GM10248 (cell line): ENCODE measurements at regions not wholly inside any gene's neighbourhood (a gene's known extent, or its start where the extent isn't known, plus 50 kb on each side); places are given as distances from the start of the nearest gene placed in this dataset.

Source experiments
- CTCF ChIA-PET: fragments of 300-600 bp; sonication (Branson Sonifier 250); formaldehyde crosslinking; extraction: SDS; loops from one replicate; lab custom pipeline; 2021; ENCODE audit warnings: antibody characterized with exemption; lab: Yijun Ruan, JAX
- POLR2A ChIA-PET: fragments of 350-650 bp; sonication (Branson Sonifier 250); formaldehyde crosslinking; extraction: SDS; loops from one replicate; lab custom pipeline; 2020; ENCODE audit warnings: antibody characterized with exemption; lab: Yijun Ruan, JAX
- DNase-seq: peaks from one replicate; pipeline ENCODE4 v3.0.0; 2012; ENCODE audit errors: extremely low spot score
- CTCF ChIP-seq: IDR thresholded peaks from 2 replicates; pipeline ENCODE4 v1.5.1; 2012; ENCODE audit warnings: mild to moderate bottlenecking, low read depth; ENCODE audit errors: extremely low read depth, missing control alignments, control extremely low read depth

DNA sequence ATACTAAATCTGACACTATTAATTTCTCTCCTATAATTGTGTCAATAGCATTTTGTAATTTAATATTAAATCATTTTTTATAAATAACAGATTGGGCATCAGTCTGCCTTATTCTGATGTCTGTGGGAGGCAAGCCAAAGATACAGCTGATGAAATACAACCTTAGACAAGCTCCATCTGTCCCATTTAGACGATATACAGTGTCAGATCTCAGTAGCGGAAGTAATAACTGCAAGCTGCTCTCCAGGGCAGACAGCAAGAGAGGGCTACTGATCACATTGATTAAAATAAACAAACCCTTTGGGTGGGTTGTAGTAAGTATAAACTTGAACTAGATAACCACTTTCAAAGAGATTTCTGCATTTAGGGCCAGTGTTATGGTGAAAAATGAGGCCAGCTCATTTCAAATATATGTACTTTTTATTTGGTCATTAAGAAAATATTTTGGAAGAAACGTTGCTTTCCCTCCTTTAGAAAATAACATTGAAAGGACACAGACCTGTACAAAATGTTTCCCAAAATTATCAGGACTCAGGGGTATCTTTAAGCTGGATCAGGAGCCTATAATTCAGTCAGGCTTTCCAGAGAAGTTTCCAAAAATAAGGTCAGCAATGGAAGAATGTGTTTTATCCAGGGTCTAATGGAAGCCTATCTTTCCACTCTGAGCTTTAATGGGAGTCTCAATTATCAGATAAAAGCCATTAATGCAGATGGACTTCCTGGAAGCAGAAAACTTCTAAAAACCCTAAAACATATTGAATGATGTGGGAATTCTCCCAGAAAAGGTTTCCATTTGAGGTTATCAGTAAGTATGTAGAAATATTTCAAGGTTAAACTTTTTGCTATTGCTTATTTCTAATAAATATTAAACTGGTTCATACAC lies 1028.8 kb upstream of the IGFBP7 start:
- ChIA-PET POLR2A (no interaction called here), CTCF (interaction anchor here (1.5 to 1.6 kb wide), 2 partner anchors 11 to 24 kb away, joined by 4 to 5 read pairs; no protein-coding TSS in a partner anchor)
- no peak for DNase-seq
- TF ChIP-seq CTCF = no peak

- ChIA-PET POLR2A (no interaction called here), CTCF (interaction anchor here (1.2 to 1.5 kb wide), 2 partner anchors 9 to 21 kb away, joined by 3 read pairs; no protein-coding TSS in a partner anchor)
- no peak for TF ChIP-seq CTCF
- DNase-seq = no peak
These were observed 1026.4 kb upstream of the IGFBP7 start for GRCh38 chr4:58136604-58137003.

- CTCF ChIA-PET = interaction anchor here (1.1 to 1.4 kb wide), 3 partner anchors 10 to 13 kb away, joined by 3 to 4 read pairs (median 3); no protein-coding TSS in a partner anchor
- POLR2A ChIA-PET = no interaction called here
- no peak for TF ChIP-seq CTCF
- no peak for DNase-seq
These were observed 1017.5 kb upstream of the IGFBP7 start for GRCh38 chr4:58127680-58128079.

DNA sequence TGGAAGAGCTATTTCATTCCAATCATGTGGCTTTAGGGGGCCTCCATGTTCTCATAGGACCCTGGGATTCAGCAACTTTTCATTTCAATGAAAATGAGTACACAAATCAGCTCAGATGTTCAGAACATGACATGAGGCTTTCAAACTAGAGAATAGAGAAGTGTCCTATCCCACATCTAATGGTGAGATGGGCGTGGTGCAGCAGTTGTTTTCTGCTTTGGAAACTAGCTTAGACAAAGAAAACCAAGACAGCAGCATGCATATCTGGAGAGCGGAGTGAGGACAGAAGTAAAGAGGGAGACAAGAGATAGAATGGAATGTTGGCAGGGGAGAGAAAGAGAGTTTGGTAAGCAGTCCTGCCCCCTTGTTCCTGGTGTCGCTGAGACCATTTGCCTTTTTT lies 1009.1 kb upstream of the IGFBP7 start:
- ChIA-PET CTCF (no interaction called here), POLR2A (interaction anchor here (0.6 kb wide), 1 partner anchor 581 kb away, joined by 9 read pairs; no protein-coding TSS in a partner anchor)
- no peak for DNase-seq
- no peak for TF ChIP-seq CTCF

GRCh38 chr4:58113126-58113525 lies 1002.9 kb upstream of the IGFBP7 start:
- no peak for TF ChIP-seq CTCF
- DNase-seq = no peak
- ChIA-PET CTCF (no interaction called here), POLR2A (no interaction called here)

DNA sequence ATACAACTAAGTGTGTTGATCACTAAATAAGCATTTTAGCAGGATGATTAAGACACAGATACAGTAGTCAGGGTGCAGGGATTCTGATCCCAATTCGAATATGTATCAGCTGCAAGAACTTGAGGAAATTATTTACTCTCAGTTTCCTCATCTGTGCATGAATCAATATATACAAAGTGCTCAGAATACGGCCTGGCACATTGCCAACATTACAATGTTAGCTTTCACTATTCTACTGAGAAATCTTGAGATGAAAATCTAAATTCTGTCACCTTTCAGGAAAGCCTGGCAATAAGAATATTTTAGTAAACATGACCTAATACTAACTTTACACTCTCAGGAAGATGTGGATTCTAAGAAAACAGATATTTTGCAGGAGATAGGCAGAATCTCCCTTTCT lies 1001.6 kb upstream of the IGFBP7 start:
- ChIA-PET CTCF (interaction anchor here (0.8 to 1.3 kb wide), 4 partner anchors 11 to 174 kb away, joined by 3 read pairs; no protein-coding TSS in a partner anchor), POLR2A (no interaction called here)
- DNase-seq = no peak
- TF ChIP-seq CTCF = no peak
